MM.1S (cell line): ENCODE measurements at regions not wholly inside any gene's neighbourhood (a gene's known extent, or its start where the extent isn't known, plus 50 kb on each side); places are given as distances from the start of the nearest gene placed in this dataset.
A peak's percentile ranks its signal among the peaks of the same experiment; 100 is the strongest.
"Not testable (repeated sequence)": the region's sequence is repeated elsewhere in the genome, so short reads cannot be mapped to it uniquely, and the experiment has no call there.

ENCODE experiments used
- DNase-seq: peaks from one replicate; pipeline ENCODE4 v3.0.0-alpha.2; 2015
- H2AFZ ChIP-seq: fragments of 300-600 bp; sonication (generic); 2 replicates; pipeline ENCODE4 v1.6.0; 2016; ENCODE audit warnings: antibody characterized with exemption, low read length
- H3F3A ChIP-seq: fragments of 300-600 bp; sonication (generic); 2 replicates; pipeline ENCODE4 v1.6.1; 2016; ENCODE audit warnings: mild to moderate bottlenecking, antibody characterized with exemption, low read length, moderate library complexity, mixed read lengths; ENCODE audit not compliant: insufficient read depth
- H3K27ac ChIP-seq: fragments of 300-600 bp; sonication (generic); 2 replicates; pipeline ENCODE4 v1.5.1; 2016; ENCODE audit warnings: mild to moderate bottlenecking, low read length
- H3K27me3 ChIP-seq: fragments of 300-600 bp; sonication (generic); replicated peaks from 2 replicates; pipeline ENCODE4 v1.6.0; 2016; ENCODE audit warnings: low read length; ENCODE audit not compliant: insufficient read depth
- H3K36me3 ChIP-seq: fragments of 300-600 bp; sonication (generic); replicated peaks from 2 replicates; pipeline ENCODE4 v1.6.1; 2016; ENCODE audit warnings: mild to moderate bottlenecking, low read length, mixed read lengths; ENCODE audit not compliant: insufficient read depth
- H3K4me1 ChIP-seq: fragments of 300-600 bp; sonication (generic); 2 replicates; pipeline ENCODE4 v1.6.1; 2016; ENCODE audit warnings: low read length, mixed read lengths
- H3K4me2 ChIP-seq: fragments of 300-600 bp; sonication (generic); 2 replicates; pipeline ENCODE4 v1.6.0; 2016; ENCODE audit warnings: low read depth, low read length
- H3K4me3 ChIP-seq: fragments of 300-600 bp; sonication (generic); 2 replicates; pipeline ENCODE4 v1.5.1; 2016; ENCODE audit warnings: low read length, mixed read lengths
- H3K79me2 ChIP-seq: fragments of 300-600 bp; sonication (generic); 2 replicates; pipeline ENCODE4 v1.6.1; 2016; ENCODE audit warnings: mixed run types, low read length, mixed read lengths
- H3K9ac ChIP-seq: fragments of 300-600 bp; sonication (generic); 2 replicates; pipeline ENCODE4 v1.6.1; 2016; ENCODE audit warnings: low read length, mixed read lengths
- H3K9me2 ChIP-seq: fragments of 300-600 bp; sonication (generic); replicated peaks from 2 replicates; pipeline ENCODE4 v1.6.1; 2016; ENCODE audit warnings: mild to moderate bottlenecking, low read length, mixed read lengths; ENCODE audit not compliant: insufficient read depth
- H3K9me3 ChIP-seq: fragments of 300-600 bp; sonication (generic); replicated peaks from 2 replicates; pipeline ENCODE4 v1.6.1; 2016; ENCODE audit warnings: mild to moderate bottlenecking, low read length, mixed read lengths; ENCODE audit not compliant: insufficient read depth
- H4K20me1 ChIP-seq: fragments of 300-600 bp; sonication (generic); 2 replicates; pipeline ENCODE4 v1.6.1; 2016; ENCODE audit warnings: mild to moderate bottlenecking, low read length, moderate library complexity, mixed read lengths; ENCODE audit not compliant: insufficient read depth
- EZH2 ChIP-seq: fragments of 300-600 bp; sonication (generic); optimal IDR thresholded peaks from 2 replicates; pipeline ENCODE3; 2017; ENCODE audit warnings: low read depth, mild to moderate bottlenecking, antibody characterized with exemption, low read length, mixed read lengths
- EZH2phosphoT487 ChIP-seq: fragments of 300-600 bp; sonication (generic); IDR thresholded peaks from 2 replicates; pipeline ENCODE4 v1.6.1; 2018; ENCODE audit warnings: antibody characterized with exemption, low read length
- TF ChIP-seq, protein P1 (sequence below): fragments of 300-600 bp; sonication (generic); IDR thresholded peaks from 2 replicates; pipeline ENCODE4 v1.5.1; 2016; ENCODE audit warnings: antibody characterized with exemption, low read length, mixed read lengths

- Histone ChIP-seq H2AFZ (no peak overlapping the region), H3K36me3 (no peaks in the 10 kb centered on the region), H3K4me3 (no peak overlapping the region), H3K79me2 (no peaks in the 10 kb centered on the region), H4K20me1 (no peaks in the 10 kb centered on the region), H3K27ac (no peak overlapping the region), H3F3A (no peaks in the 10 kb centered on the region), H3K9me2 (no peaks in the 10 kb centered on the region), H3K9ac (no peak overlapping the region), H3K9me3 (no peaks in the 10 kb centered on the region), H3K4me1 (no peaks in the 10 kb centered on the region), H3K4me2 (no peak overlapping the region), H3K27me3 (no peaks in the 10 kb centered on the region)
- no peak for DNase-seq
- TF ChIP-seq EZH2 = no peak
- no peak for TF ChIP-seq EZH2phosphoT487
- TF ChIP-seq, protein P1, sequence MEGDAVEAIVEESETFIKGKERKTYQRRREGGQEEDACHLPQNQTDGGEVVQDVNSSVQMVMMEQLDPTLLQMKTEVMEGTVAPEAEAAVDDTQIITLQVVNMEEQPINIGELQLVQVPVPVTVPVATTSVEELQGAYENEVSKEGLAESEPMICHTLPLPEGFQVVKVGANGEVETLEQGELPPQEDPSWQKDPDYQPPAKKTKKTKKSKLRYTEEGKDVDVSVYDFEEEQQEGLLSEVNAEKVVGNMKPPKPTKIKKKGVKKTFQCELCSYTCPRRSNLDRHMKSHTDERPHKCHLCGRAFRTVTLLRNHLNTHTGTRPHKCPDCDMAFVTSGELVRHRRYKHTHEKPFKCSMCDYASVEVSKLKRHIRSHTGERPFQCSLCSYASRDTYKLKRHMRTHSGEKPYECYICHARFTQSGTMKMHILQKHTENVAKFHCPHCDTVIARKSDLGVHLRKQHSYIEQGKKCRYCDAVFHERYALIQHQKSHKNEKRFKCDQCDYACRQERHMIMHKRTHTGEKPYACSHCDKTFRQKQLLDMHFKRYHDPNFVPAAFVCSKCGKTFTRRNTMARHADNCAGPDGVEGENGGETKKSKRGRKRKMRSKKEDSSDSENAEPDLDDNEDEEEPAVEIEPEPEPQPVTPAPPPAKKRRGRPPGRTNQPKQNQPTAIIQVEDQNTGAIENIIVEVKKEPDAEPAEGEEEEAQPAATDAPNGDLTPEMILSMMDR = no peak
Measured at GRCh38 chr7:63057265-63057664, 941.4 kb upstream of the ZNF722 start.

DNA sequence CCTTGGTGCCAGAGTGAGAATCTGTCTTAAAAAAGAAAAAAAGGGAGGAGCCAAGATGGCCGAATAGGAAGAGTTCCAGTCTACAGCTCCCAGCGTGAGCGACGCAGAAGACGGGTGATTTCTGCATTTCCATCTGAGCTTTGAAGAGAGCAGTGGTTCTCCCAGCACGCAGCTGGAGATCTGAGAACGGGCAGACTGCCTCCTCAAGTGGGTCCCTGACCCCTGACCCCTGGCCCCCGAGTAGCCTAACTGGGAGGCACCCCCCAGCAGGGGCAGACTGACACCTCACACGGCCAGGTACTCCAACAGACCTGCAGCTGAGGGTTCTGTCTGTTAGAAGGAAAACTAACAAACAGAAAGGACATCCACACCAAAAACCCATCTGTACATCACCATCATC is 937.9 kb upstream of the ZNF722 start:
- H3K9ac ChIP-seq, H4K20me1 ChIP-seq, H2AFZ ChIP-seq, DNase-seq, H3K4me2 ChIP-seq, H3K79me2 ChIP-seq, H3K36me3 ChIP-seq, H3K9me2 ChIP-seq, H3K4me3 ChIP-seq, H3F3A ChIP-seq, H3K27me3 ChIP-seq, H3K9me3 ChIP-seq, H3K4me1 ChIP-seq, H3K27ac ChIP-seq: not testable (repeated sequence)

DNA sequence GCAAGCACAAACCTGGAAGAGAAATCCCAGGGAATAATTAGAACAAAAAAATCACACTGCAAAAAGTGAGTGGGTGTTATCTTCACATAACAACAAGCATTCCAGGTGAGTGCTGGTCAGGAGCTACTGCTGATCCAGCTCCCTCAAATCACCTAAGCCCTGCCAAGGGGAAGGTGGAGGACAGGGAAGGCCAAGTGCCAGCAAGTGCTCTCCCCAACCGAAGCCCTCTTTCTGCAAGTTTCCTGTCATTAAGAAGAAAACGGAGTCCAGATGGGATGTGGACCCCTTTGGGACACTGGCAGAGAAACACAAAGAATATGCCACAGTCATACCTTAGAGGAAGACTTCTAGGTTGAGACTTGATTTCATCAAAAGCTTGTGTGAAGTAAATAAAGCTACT is 933.0 kb upstream of the ZNF722 start:
- Histone ChIP-seq H3K4me3 (no peak overlapping the region), H3K36me3 (no peaks in the 10 kb centered on the region), H3K9ac (no peak overlapping the region), H3K27ac (no peak overlapping the region), H3K4me1 (no peaks in the 10 kb centered on the region), H3K9me2 (no peaks in the 10 kb centered on the region), H3K79me2 (no peaks in the 10 kb centered on the region), H3K4me2 (no peak overlapping the region), H3F3A (no peaks in the 10 kb centered on the region), H2AFZ (no peak overlapping the region), H3K27me3 (no peaks in the 10 kb centered on the region), H4K20me1 (no peaks in the 10 kb centered on the region), H3K9me3 (no peaks in the 10 kb centered on the region)
- TF ChIP-seq EZH2phosphoT487 = no peak
- DNase-seq = no peak

DNA sequence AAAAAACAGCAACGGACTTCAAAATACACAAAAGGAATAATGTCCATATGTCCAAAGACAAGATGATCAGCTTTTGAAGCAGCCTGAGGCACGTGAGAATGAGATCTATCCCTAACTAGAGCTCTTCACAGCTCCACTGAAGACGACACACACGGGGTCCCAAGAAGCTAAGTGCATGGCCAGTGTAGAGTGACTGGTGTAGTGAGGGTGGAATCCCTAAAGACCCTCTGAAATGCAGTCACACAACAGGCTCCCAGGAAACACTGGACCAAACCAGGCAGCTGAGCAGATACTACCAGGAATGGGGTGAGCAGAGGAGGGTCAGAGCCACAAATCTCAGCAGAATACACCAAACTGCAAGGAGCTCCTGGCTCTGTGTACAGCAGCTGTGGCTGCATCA is 932.4 kb upstream of the ZNF722 start:
- H3K4me3 ChIP-seq, H3K4me2 ChIP-seq, H3K36me3 ChIP-seq, H3K9me3 ChIP-seq, H2AFZ ChIP-seq, H3K79me2 ChIP-seq, H3F3A ChIP-seq, DNase-seq, H3K27me3 ChIP-seq, H4K20me1 ChIP-seq, H3K9ac ChIP-seq, H3K9me2 ChIP-seq, H3K4me1 ChIP-seq, H3K27ac ChIP-seq: not testable (repeated sequence)

DNA sequence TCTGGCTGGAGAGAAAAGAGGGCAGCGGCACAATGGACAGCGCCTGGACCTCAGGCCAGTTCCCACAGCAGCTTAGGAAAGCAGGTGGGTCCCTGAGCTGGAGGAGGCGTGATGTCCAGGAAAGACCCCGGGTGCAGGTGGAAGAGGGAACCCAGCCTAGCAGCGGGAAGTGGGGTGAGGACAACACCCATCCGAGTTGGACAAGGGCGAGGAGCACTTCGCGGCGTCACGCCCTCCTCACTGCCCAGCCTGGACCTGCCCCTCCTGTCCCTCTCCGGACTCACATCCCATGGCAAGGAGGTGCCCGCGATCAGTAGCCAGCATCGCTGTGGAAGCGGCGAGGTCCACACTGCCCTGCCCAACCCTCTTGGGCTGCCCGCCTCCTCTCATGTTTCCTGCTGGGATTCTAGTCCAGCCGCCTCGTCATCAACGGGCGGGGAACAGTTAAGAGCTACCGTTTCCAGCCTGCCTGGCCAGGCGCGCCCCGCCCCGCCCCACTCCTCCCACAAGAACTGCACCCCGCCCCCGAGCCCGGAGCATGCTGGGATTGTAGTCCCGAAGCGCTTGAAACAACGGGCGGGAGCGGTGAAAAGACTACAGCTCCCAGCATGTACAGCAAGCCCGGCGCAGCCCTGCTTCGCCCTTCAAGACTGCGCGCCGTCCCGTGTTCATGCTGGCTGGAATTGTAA is 930.6 kb upstream of the ZNF722 start:
- Histone ChIP-seq H3K27ac (no peak overlapping the region), H2AFZ (no peak overlapping the region), H3K9me3 (no peaks in the 10 kb centered on the region), H3K4me1 (no peaks in the 10 kb centered on the region), H3K9ac (no peak overlapping the region), H4K20me1 (no peaks in the 10 kb centered on the region), H3K9me2 (no peaks in the 10 kb centered on the region), H3K36me3 (no peaks in the 10 kb centered on the region), H3K27me3 (no peaks in the 10 kb centered on the region), H3K4me2 (no peak overlapping the region), H3F3A (no peaks in the 10 kb centered on the region), H3K79me2 (no peaks in the 10 kb centered on the region), H3K4me3 (no peak overlapping the region)
- TF ChIP-seq, protein P1 = no peak
- TF ChIP-seq EZH2 = no peak
- TF ChIP-seq EZH2phosphoT487 = no peak
- peak; percentile 42 for DNase-seq
